AG04450 (cell line): ENCODE measurements at regions not wholly inside any gene's neighbourhood (a gene's known extent, or its start where the extent isn't known, plus 50 kb on each side); places are given as distances from the start of the nearest gene placed in this dataset.

Source experiments
- CTCF ChIA-PET: fragments of 300-600, 350-600 bp; formaldehyde crosslinking; extraction: SDS; loops from one replicate; lab custom pipeline; 2022; ENCODE audit warnings: antibody characterized with exemption, inconsistent platforms; lab: Charles Lee
- POLR2A ChIA-PET: fragments of 350-600 bp; formaldehyde crosslinking; extraction: SDS; loops from one replicate; lab custom pipeline; 2021; ENCODE audit warnings: antibody characterized with exemption, inconsistent platforms; lab: Yijun Ruan, JAX
- DNase-seq: peaks from one replicate; pipeline ENCODE4 v3.0.0-alpha.2; 2011; ENCODE audit warnings: low read depth, low spot score
- H3K27ac ChIP-seq: one replicate; pipeline ENCODE4 v1.5.1; 2012; ENCODE audit warnings: low read depth, low read length, control low read depth
- H3K27me3 ChIP-seq: one replicate; pipeline ENCODE4 v1.6.0; 2012; ENCODE audit warnings: low read length; ENCODE audit not compliant: control insufficient read depth, insufficient read depth
- H3K4me3 ChIP-seq: 2 replicates; pipeline ENCODE4 v1.5.1; 2011; ENCODE audit warnings: mild to moderate bottlenecking, low read depth, low read length, control low read depth
- H3K9me3 ChIP-seq: 2 replicates; pipeline ENCODE4 v1.5.1; 2012; ENCODE audit warnings: low read length; ENCODE audit not compliant: control insufficient read depth, insufficient read depth
- CTCF ChIP-seq: IDR thresholded peaks from 2 replicates; pipeline ENCODE4 v1.5.1; 2011; ENCODE audit warnings: low read depth, low read length, control low read depth, inconsistent platforms

- POLR2A ChIA-PET, result no interaction called here
- Histone ChIP-seq H3K27ac (no peak overlapping the region), H3K27me3 (no peaks in the 10 kb centered on the region), H3K9me3 (peaks cover 79% of the 10 kb centered on the region), H3K4me3 (no peak overlapping the region)
- TF ChIP-seq CTCF, result no peak
- no peak for DNase-seq
- CTCF ChIA-PET, result no interaction called here
Measured at GRCh38 chr7:155995183-155995612, 182.9 kb upstream of the SHH start.

GRCh38 chr7:155994279-155994811, 182.1 kb upstream of the SHH start:
- Histone ChIP-seq H3K4me3 (no peak overlapping the region), H3K9me3 (peaks cover 79% of the 10 kb centered on the region), H3K27me3 (no peaks in the 10 kb centered on the region), H3K27ac (no peak overlapping the region)
- ChIA-PET CTCF (no interaction called here), POLR2A (no interaction called here)
- DNase-seq, result no peak
- no peak for TF ChIP-seq CTCF

GRCh38 chr7:155993420-155994278, 181.4 kb upstream of the SHH start:
- POLR2A ChIA-PET, result no interaction called here
- Histone ChIP-seq H3K9me3 (peaks cover 74% of the 10 kb centered on the region), H3K27ac (no peak overlapping the region), H3K27me3 (no peaks in the 10 kb centered on the region), H3K4me3 (no peak overlapping the region)
- no peak for TF ChIP-seq CTCF
- CTCF ChIA-PET, result no interaction called here
- no peak for DNase-seq

GRCh38 chr7:155992974-155993373, 180.7 kb upstream of the SHH start:
- ChIA-PET CTCF (no interaction called here), POLR2A (no interaction called here)
- DNase-seq, result no peak
- H3K27ac ChIP-seq, result no peak overlapping the region
- no peak for TF ChIP-seq CTCF
- no peak overlapping the region for H3K4me3 ChIP-seq
- no peaks in the 10 kb centered on the region for H3K27me3 ChIP-seq
- peaks cover 73% of the 10 kb centered on the region for H3K9me3 ChIP-seq

GRCh38 chr7:155992538-155992937, 180.3 kb upstream of the SHH start:
- no peak overlapping the region for H3K27ac ChIP-seq
- no peak for DNase-seq
- CTCF ChIA-PET, result no interaction called here
- H3K27me3 ChIP-seq, result no peaks in the 10 kb centered on the region
- POLR2A ChIA-PET, result no interaction called here
- H3K9me3 ChIP-seq, result peaks cover 73% of the 10 kb centered on the region
- no peak for TF ChIP-seq CTCF
- no peak overlapping the region for H3K4me3 ChIP-seq
